ENCODE measurements at regions not wholly inside any gene's neighbourhood (a gene's known extent, or its start where the extent isn't known, plus 50 kb on each side); places are given as distances from the start of the nearest gene placed in this dataset.
A peak's percentile ranks its signal among the peaks of the same experiment; 100 is the strongest.
"Not testable (repeated sequence)": the region's sequence is repeated elsewhere in the genome, so short reads cannot be mapped to it uniquely, and the experiment has no call there.

- Histone ChIP-seq H3K4me3 (no peak overlapping the region), H3K27ac (no peak overlapping the region), H3K27me3 (no peaks in the 10 kb centered on the region), H3K9me3 (no peaks in the 10 kb centered on the region), H3K36me3 (no peaks in the 10 kb centered on the region), H3K4me1 (no peaks in the 10 kb centered on the region)
- peak; percentile 49 for DNase-seq (ENCODE audit: low spot score)
- TF ChIP-seq, protein P1, sequence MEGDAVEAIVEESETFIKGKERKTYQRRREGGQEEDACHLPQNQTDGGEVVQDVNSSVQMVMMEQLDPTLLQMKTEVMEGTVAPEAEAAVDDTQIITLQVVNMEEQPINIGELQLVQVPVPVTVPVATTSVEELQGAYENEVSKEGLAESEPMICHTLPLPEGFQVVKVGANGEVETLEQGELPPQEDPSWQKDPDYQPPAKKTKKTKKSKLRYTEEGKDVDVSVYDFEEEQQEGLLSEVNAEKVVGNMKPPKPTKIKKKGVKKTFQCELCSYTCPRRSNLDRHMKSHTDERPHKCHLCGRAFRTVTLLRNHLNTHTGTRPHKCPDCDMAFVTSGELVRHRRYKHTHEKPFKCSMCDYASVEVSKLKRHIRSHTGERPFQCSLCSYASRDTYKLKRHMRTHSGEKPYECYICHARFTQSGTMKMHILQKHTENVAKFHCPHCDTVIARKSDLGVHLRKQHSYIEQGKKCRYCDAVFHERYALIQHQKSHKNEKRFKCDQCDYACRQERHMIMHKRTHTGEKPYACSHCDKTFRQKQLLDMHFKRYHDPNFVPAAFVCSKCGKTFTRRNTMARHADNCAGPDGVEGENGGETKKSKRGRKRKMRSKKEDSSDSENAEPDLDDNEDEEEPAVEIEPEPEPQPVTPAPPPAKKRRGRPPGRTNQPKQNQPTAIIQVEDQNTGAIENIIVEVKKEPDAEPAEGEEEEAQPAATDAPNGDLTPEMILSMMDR (IDR thresholded peaks at IDR 0.05): no peak
These were observed 586.3 kb downstream of the KCNJ18 start for GRCh38 chr17:22278302-22279275.

- Histone ChIP-seq H3K27ac (no peak overlapping the region), H3K36me3 (no peaks in the 10 kb centered on the region), H3K27me3 (no peaks in the 10 kb centered on the region), H3K4me3 (no peak overlapping the region), H3K9me3 (no peaks in the 10 kb centered on the region), H3K4me1 (no peaks in the 10 kb centered on the region)
- TF ChIP-seq, protein P1 (IDR thresholded peaks at IDR 0.05): no peak
- peak; percentile 54 for DNase-seq (ENCODE audit: low spot score)
These were observed 594.2 kb downstream of the KCNJ18 start for GRCh38 chr17:22286337-22287041.

GRCh38 chr17:22298484-22298951, 606.2 kb downstream of the KCNJ18 start:
- H3K9me3 ChIP-seq; H3K27ac ChIP-seq; H3K4me3 ChIP-seq; H3K27me3 ChIP-seq; H3K36me3 ChIP-seq; DNase-seq (ENCODE audit: low spot score); H3K4me1 ChIP-seq: not testable (repeated sequence)

- Histone ChIP-seq H3K36me3 (no peaks in the 10 kb centered on the region), H3K27me3 (no peaks in the 10 kb centered on the region), H3K4me3 (no peak overlapping the region), H3K9me3 (no peaks in the 10 kb centered on the region), H3K27ac (no peak overlapping the region), H3K4me1 (no peaks in the 10 kb centered on the region)
- TF ChIP-seq, protein P1 (IDR thresholded peaks at IDR 0.05): no peak
- no peak for DNase-seq (ENCODE audit: low spot score)
These were observed 607.9 kb downstream of the KCNJ18 start for GRCh38 chr17:22300177-22300576.

GRCh38 chr17:22300731-22301352, 608.5 kb downstream of the KCNJ18 start:
- Histone ChIP-seq H3K36me3 (no peaks in the 10 kb centered on the region), H3K4me3 (no peak overlapping the region), H3K27me3 (no peaks in the 10 kb centered on the region), H3K9me3 (no peaks in the 10 kb centered on the region), H3K27ac (no peak overlapping the region), H3K4me1 (no peaks in the 10 kb centered on the region)
- TF ChIP-seq, protein P1 (IDR thresholded peaks at IDR 0.05): no peak
- no peak for DNase-seq (ENCODE audit: low spot score)

DNA sequence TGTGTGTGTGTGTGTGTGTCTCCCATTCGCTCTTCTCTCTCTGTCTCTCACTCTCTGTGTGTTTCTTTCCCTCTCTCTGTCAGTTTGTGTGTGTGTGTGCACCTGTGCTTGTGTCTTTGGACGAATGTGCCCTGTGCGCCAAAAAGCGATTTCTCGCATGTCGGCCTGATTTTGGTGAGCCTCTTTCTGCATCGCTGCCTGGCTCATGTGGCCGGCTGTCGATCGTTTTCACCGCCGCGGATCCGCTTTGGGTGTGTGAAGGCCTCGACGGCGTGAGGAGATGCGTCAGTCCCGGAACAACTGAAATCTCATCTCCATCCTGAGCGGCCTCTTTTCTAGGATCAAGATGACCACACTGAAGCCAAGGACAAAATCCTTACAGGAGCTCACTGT, 609.0 kb downstream of the KCNJ18 start:
- DNase-seq (ENCODE audit: low spot score): no peak
- Histone ChIP-seq H3K4me1 (no peaks in the 10 kb centered on the region), H3K4me3 (no peak overlapping the region), H3K27me3 (no peaks in the 10 kb centered on the region), H3K36me3 (no peaks in the 10 kb centered on the region), H3K27ac (no peak overlapping the region), H3K9me3 (no peaks in the 10 kb centered on the region)
- TF ChIP-seq, protein P1 (IDR thresholded peaks at IDR 0.05): no peak
